SK-N-SH (cell line): ENCODE measurements at regions not wholly inside any gene's neighbourhood (a gene's known extent, or its start where the extent isn't known, plus 50 kb on each side); places are given as distances from the start of the nearest gene placed in this dataset.
"Not testable (repeated sequence)": the region's sequence is repeated elsewhere in the genome, so short reads cannot be mapped to it uniquely, and the experiment has no call there.

Experiments used
- CTCF ChIP-seq: fragments of 200-600 bp; sonication (generic); IDR thresholded peaks from 2 replicates; pipeline ENCODE4 v1.6.1; 2017; ENCODE audit warnings: antibody characterized with exemption, mild to moderate bottlenecking, moderate library complexity
- ELF1 ChIP-seq: IDR thresholded peaks from 2 replicates; pipeline ENCODE4 v1.4.0; 2012
- EZH2phosphoT487 ChIP-seq: fragments of 200-600 bp; sonication (generic); IDR thresholded peaks from 2 replicates; pipeline ENCODE4 v1.6.1; 2017; ENCODE audit warnings: low read depth, mixed run types, mild to moderate bottlenecking, antibody characterized with exemption, moderate library complexity, borderline replicate concordance
- GATA2 ChIP-seq: sonication (generic); formaldehyde crosslinking; IDR thresholded peaks from 2 replicates; pipeline ENCODE4 v1.5.0; 2020; ENCODE audit warnings: mild to moderate bottlenecking, missing genetic modification reagents
- IRF3 ChIP-seq: fragments of 150-350 bp; IDR thresholded peaks from 2 replicates; pipeline ENCODE4 v1.6.1; 2016; ENCODE audit warnings: mild to moderate bottlenecking, low read depth, low read length
- JUND ChIP-seq: IDR thresholded peaks from 2 replicates; pipeline ENCODE4 v1.4.0; 2012
- SIN3A ChIP-seq: IDR thresholded peaks from 2 replicates; pipeline ENCODE4 v1.6.1; 2012; ENCODE audit warnings: low read depth, mild to moderate bottlenecking, low read length, moderate library complexity, borderline replicate concordance
- TAF1 ChIP-seq: IDR thresholded peaks from 2 replicates; pipeline ENCODE4 v1.6.1; 2012; ENCODE audit warnings: low read depth, mild to moderate bottlenecking, low read length, moderate library complexity, borderline replicate concordance

- TF ChIP-seq EZH2phosphoT487; JUND; CTCF; GATA2 (CRISPR knock-in tag); TAF1; SIN3A; ELF1; IRF3: not testable (repeated sequence)
These were observed 144.2 kb upstream of the PLGLB2 start for GRCh38 chr2:87603418-87604278.
